ENCODE measurements at regions not wholly inside any gene's neighbourhood (a gene's known extent, or its start where the extent isn't known, plus 50 kb on each side); places are given as distances from the start of the nearest gene placed in this dataset.

GRCh38 chr6:98581705-98582104 is 252.7 kb upstream of the POU3F2 start:
- DNase-seq (ENCODE audit: low read depth), result no peak
- H3K4me3 ChIP-seq (replicated peaks; ENCODE audit: low read depth, low read length), result no peak overlapping the region
- no peak for TF ChIP-seq CTCF (IDR thresholded peaks at IDR 0.05; ENCODE audit: low read length, missing control alignments)

GRCh38 chr6:98583506-98583905 is 250.9 kb upstream of the POU3F2 start:
- H3K4me3 ChIP-seq (replicated peaks; ENCODE audit: low read depth, low read length), result no peak overlapping the region

GRCh38 chr6:98586163-98586562 is 248.2 kb upstream of the POU3F2 start:
- no peak for TF ChIP-seq CTCF (IDR thresholded peaks at IDR 0.05; ENCODE audit: low read length, missing control alignments)
- no peak overlapping the region for H3K4me3 ChIP-seq (replicated peaks; ENCODE audit: low read depth, low read length)
- DNase-seq (ENCODE audit: low read depth), result no peak

More at GRCh38 chr6:98583506-98583905, 250.9 kb upstream of the POU3F2 start:
- DNase-seq (ENCODE audit: low read depth), result no peak
- TF ChIP-seq CTCF (IDR thresholded peaks at IDR 0.05; ENCODE audit: low read length, missing control alignments), result no peak

GRCh38 chr6:98587555-98587954 is 246.8 kb upstream of the POU3F2 start:
- no peak overlapping the region for H3K4me3 ChIP-seq (replicated peaks; ENCODE audit: low read depth, low read length)
- DNase-seq (ENCODE audit: low read depth), result no peak
- TF ChIP-seq CTCF (IDR thresholded peaks at IDR 0.05; ENCODE audit: low read length, missing control alignments), result no peak

GRCh38 chr6:98589536-98589935 is 244.8 kb upstream of the POU3F2 start:
- no peak overlapping the region for H3K4me3 ChIP-seq (replicated peaks; ENCODE audit: low read depth, low read length)
- DNase-seq (ENCODE audit: low read depth), result no peak
- TF ChIP-seq CTCF (IDR thresholded peaks at IDR 0.05; ENCODE audit: low read length, missing control alignments), result no peak

GRCh38 chr6:98590136-98590681 is 244.2 kb upstream of the POU3F2 start:
- H3K4me3 ChIP-seq (replicated peaks; ENCODE audit: low read depth, low read length), result no peak overlapping the region
- no peak for TF ChIP-seq CTCF (IDR thresholded peaks at IDR 0.05; ENCODE audit: low read length, missing control alignments)
- no peak for DNase-seq (ENCODE audit: low read depth)

- no peak for DNase-seq (ENCODE audit: low read depth)
- TF ChIP-seq CTCF (IDR thresholded peaks at IDR 0.05; ENCODE audit: low read length, missing control alignments), result no peak
Measured at GRCh38 chr6:98590997-98591396, 243.4 kb upstream of the POU3F2 start.

More at GRCh38 chr6:98590997-98591396, 243.4 kb upstream of the POU3F2 start:
- no peak overlapping the region for H3K4me3 ChIP-seq (replicated peaks; ENCODE audit: low read depth, low read length)
